Activated T-cell treated with anti-CD3 and anti-CD28 coated beads, Interleukin-2, amount 50 U/mL, for 72 hours (primary cell): ENCODE measurements at regions not wholly inside any gene's neighbourhood (a gene's known extent, or its start where the extent isn't known, plus 50 kb on each side); places are given as distances from the start of the nearest gene placed in this dataset.

Experiments used
- ATAC-seq, 2 donors: fragments of 150-1000 bp; cut with Tn5 transposase; replicated peaks in 1 of 2; 2 replicates each; pipeline ENCODE4 v1.10.0; 2021; ENCODE audit warnings: moderate library complexity in 2 of 2, mild to moderate bottlenecking in 1 of 2
- DNase-seq, 2 donors: peaks; one replicate each; pipeline ENCODE4 v3.0.0; 2021 to 2022; ENCODE audit warnings: mixed read lengths in 1 of 2
- H3K27ac Mint-ChIP-seq: one replicate; pipeline ENCODE4 v1.8.0; 2022; ENCODE audit warnings: mild to moderate bottlenecking, moderate library complexity, mixed read lengths
- H3K27me3 Mint-ChIP-seq: one replicate; pipeline ENCODE4 v1.8.0; 2022; ENCODE audit warnings: low read depth, mixed read lengths
- H3K36me3 Mint-ChIP-seq, 2 donors: one replicate each; pipeline ENCODE4 v1.8.0; 2022; ENCODE audit warnings: mixed read lengths in 2 of 2, mild to moderate bottlenecking in 1 of 2; ENCODE audit not compliant: insufficient read depth in 2 of 2
- H3K4me1 Mint-ChIP-seq: one replicate; pipeline ENCODE4 v1.8.0; 2022; ENCODE audit warnings: low read depth, mixed read lengths
- H3K4me3 Mint-ChIP-seq, 2 donors: one replicate each; pipeline ENCODE4 v1.8.0; 2022; ENCODE audit warnings: mild to moderate bottlenecking in 2 of 2, mixed read lengths in 2 of 2, moderate library complexity in 2 of 2
- H3K9me3 Mint-ChIP-seq, 2 donors: one replicate each; pipeline ENCODE4 v1.8.0; 2022; ENCODE audit warnings: mixed read lengths in 2 of 2

GRCh38 chr4:129362691-129363274, 266.8 kb downstream of the C4orf33 start:
- H3K27me3 Mint-ChIP-seq, result peaks cover 18% of the 10 kb centered on the region
- no peaks in the 10 kb centered on the region for H3K36me3 Mint-ChIP-seq
- DNase-seq (peak; percentile 39 to 47), ATAC-seq (no peak)
- H3K27ac Mint-ChIP-seq, result no peak overlapping the region
- no peak overlapping the region for H3K4me3 Mint-ChIP-seq
- H3K4me1 Mint-ChIP-seq, result no peaks in the 10 kb centered on the region
- no peaks in the 10 kb centered on the region for H3K9me3 Mint-ChIP-seq

GRCh38 chr4:129364747-129365452, 268.9 kb downstream of the C4orf33 start:
- DNase-seq (no peak), ATAC-seq (no peak)
- no peak overlapping the region for H3K4me3 Mint-ChIP-seq
- H3K4me1 Mint-ChIP-seq, result no peaks in the 10 kb centered on the region
- H3K27ac Mint-ChIP-seq, result no peak overlapping the region
- peaks cover 21% of the 10 kb centered on the region for H3K27me3 Mint-ChIP-seq
- no peaks in the 10 kb centered on the region for H3K36me3 Mint-ChIP-seq
- no peaks in the 10 kb centered on the region for H3K9me3 Mint-ChIP-seq

- Mint-ChIP-seq H3K27ac (no peak overlapping the region), H3K4me3 (no peak overlapping the region), H3K4me1 (no peaks in the 10 kb centered on the region), H3K27me3 (peaks cover 25% of the 10 kb centered on the region), H3K9me3 (no peaks in the 10 kb centered on the region), H3K36me3 (no peaks in the 10 kb centered on the region)
- ATAC-seq, result no peak
- no peak for DNase-seq
Observed at GRCh38 chr4:129369361-129370010, 273.5 kb downstream of the C4orf33 start.

- Mint-ChIP-seq H3K36me3 (no peaks in the 10 kb centered on the region), H3K4me3 (no peak overlapping the region), H3K9me3 (no peaks in the 10 kb centered on the region), H3K27me3 (peaks cover 25% of the 10 kb centered on the region), H3K27ac (no peak overlapping the region), H3K4me1 (no peaks in the 10 kb centered on the region)
- DNase-seq, result no peak
- no peak for ATAC-seq
Observed at GRCh38 chr4:129371065-129371464, 275.1 kb downstream of the C4orf33 start.

GRCh38 chr4:129371926-129372325, 276.0 kb downstream of the C4orf33 start:
- peaks cover 26% of the 10 kb centered on the region for H3K27me3 Mint-ChIP-seq
- no peak for DNase-seq
- H3K4me1 Mint-ChIP-seq, result no peaks in the 10 kb centered on the region
- no peaks in the 10 kb centered on the region for H3K36me3 Mint-ChIP-seq
- no peak overlapping the region for H3K27ac Mint-ChIP-seq
- H3K9me3 Mint-ChIP-seq, result no peaks in the 10 kb centered on the region
- ATAC-seq, result no peak
- H3K4me3 Mint-ChIP-seq, result no peak overlapping the region

GRCh38 chr4:129377131-129377845, 281.3 kb downstream of the C4orf33 start:
- peaks cover 13% of the 10 kb centered on the region for H3K27me3 Mint-ChIP-seq
- H3K36me3 Mint-ChIP-seq, result no peaks in the 10 kb centered on the region
- ATAC-seq (no peak), DNase-seq (no peak)
- no peak overlapping the region for H3K27ac Mint-ChIP-seq
- H3K4me1 Mint-ChIP-seq, result no peaks in the 10 kb centered on the region
- no peak overlapping the region for H3K4me3 Mint-ChIP-seq
- no peaks in the 10 kb centered on the region for H3K9me3 Mint-ChIP-seq

GRCh38 chr4:129378364-129378763, 282.4 kb downstream of the C4orf33 start:
- no peaks in the 10 kb centered on the region for H3K4me1 Mint-ChIP-seq
- H3K9me3 Mint-ChIP-seq, result no peaks in the 10 kb centered on the region
- no peak overlapping the region for H3K4me3 Mint-ChIP-seq
- peaks cover 13% of the 10 kb centered on the region for H3K27me3 Mint-ChIP-seq
- no peak overlapping the region for H3K27ac Mint-ChIP-seq
- DNase-seq, result no peak
- H3K36me3 Mint-ChIP-seq, result no peaks in the 10 kb centered on the region
- ATAC-seq, result no peak

GRCh38 chr4:129379429-129379828, 283.5 kb downstream of the C4orf33 start:
- Mint-ChIP-seq H3K27ac (no peak overlapping the region), H3K4me3 (no peak overlapping the region), H3K27me3 (peaks cover 13% of the 10 kb centered on the region), H3K4me1 (no peaks in the 10 kb centered on the region), H3K9me3 (no peaks in the 10 kb centered on the region), H3K36me3 (no peaks in the 10 kb centered on the region)
- ATAC-seq (no peak), DNase-seq (no peak)

GRCh38 chr4:129384974-129385373, 289.0 kb downstream of the C4orf33 start:
- Mint-ChIP-seq H3K4me3 (no peak overlapping the region), H3K9me3 (no peaks in the 10 kb centered on the region), H3K27me3 (no peaks in the 10 kb centered on the region), H3K36me3 (no peaks in the 10 kb centered on the region), H3K27ac (no peak overlapping the region), H3K4me1 (no peaks in the 10 kb centered on the region)
- ATAC-seq, result no peak
- no peak for DNase-seq

GRCh38 chr4:129387666-129388065, 291.7 kb downstream of the C4orf33 start:
- Mint-ChIP-seq H3K9me3 (no peaks in the 10 kb centered on the region), H3K27me3 (no peaks in the 10 kb centered on the region), H3K4me3 (no peak overlapping the region), H3K27ac (no peak overlapping the region), H3K4me1 (no peaks in the 10 kb centered on the region), H3K36me3 (no peaks in the 10 kb centered on the region)
- DNase-seq (no peak), ATAC-seq (no peak)

GRCh38 chr4:129393976-129394375, 298.0 kb downstream of the C4orf33 start:
- Mint-ChIP-seq H3K27ac (no peak overlapping the region), H3K9me3 (peaks cover under 1 to 2% of the 10 kb centered on the region in 2 donors), H3K4me3 (no peak overlapping the region), H3K36me3 (no peaks in the 10 kb centered on the region), H3K4me1 (no peaks in the 10 kb centered on the region), H3K27me3 (no peaks in the 10 kb centered on the region)
- DNase-seq, result no peak
- ATAC-seq, result no peak

- DNase-seq (no peak), ATAC-seq (no peak)
- H3K4me1 Mint-ChIP-seq, result no peaks in the 10 kb centered on the region
- H3K27me3 Mint-ChIP-seq, result no peaks in the 10 kb centered on the region
- H3K4me3 Mint-ChIP-seq, result no peak overlapping the region
- H3K27ac Mint-ChIP-seq, result no peak overlapping the region
- H3K9me3 Mint-ChIP-seq, result peaks cover 5 to 6% of the 10 kb centered on the region in 2 donors
- H3K36me3 Mint-ChIP-seq, result peaks cover 0 to 2% of the 10 kb centered on the region in 2 donors
Observed at GRCh38 chr4:129394635-129395034, 298.7 kb downstream of the C4orf33 start.

GRCh38 chr4:129403848-129404247, 307.9 kb downstream of the C4orf33 start:
- Mint-ChIP-seq H3K36me3 (peaks cover 0 to 2% of the 10 kb centered on the region in 2 donors), H3K27ac (no peak overlapping the region), H3K27me3 (no peaks in the 10 kb centered on the region), H3K4me1 (no peaks in the 10 kb centered on the region), H3K9me3 (peaks cover 4 to 5% of the 10 kb centered on the region in 2 donors), H3K4me3 (no peak overlapping the region)
- ATAC-seq (no peak), DNase-seq (no peak)
